ENCODE measurements at regions not wholly inside any gene's neighbourhood (a gene's known extent, or its start where the extent isn't known, plus 50 kb on each side); places are given as distances from the start of the nearest gene placed in this dataset.

DNA sequence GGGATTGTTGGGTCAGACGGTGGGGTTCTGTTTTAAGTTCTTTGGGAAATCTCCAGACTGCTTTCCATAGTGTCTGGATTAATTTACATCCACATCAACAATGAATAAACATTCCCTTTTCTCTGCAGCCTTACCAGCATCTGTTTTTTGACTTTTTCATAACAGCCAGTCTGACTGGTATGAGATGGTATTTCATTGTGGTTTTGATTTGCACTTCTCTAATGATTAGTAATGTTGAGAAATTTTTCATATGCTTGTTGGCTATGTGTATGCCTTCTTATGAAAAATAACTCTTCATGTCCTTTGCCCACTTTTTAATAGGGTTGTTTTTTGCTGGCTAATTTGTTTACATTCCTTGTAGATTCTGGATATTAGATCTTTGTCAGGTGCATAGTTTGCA is 140.8 kb upstream of the CNTN1 start:
- no peak for DNase-seq
- WGBS (ENCODE audit: insufficient coverage, low lambda C conversion rate), result no CpG with 5 or more reads among the region's 1 CpG
- no peaks in the 10 kb centered on the region for H3K36me3 ChIP-seq (ENCODE audit: control insufficient read depth, insufficient read depth, low read length)

DNA sequence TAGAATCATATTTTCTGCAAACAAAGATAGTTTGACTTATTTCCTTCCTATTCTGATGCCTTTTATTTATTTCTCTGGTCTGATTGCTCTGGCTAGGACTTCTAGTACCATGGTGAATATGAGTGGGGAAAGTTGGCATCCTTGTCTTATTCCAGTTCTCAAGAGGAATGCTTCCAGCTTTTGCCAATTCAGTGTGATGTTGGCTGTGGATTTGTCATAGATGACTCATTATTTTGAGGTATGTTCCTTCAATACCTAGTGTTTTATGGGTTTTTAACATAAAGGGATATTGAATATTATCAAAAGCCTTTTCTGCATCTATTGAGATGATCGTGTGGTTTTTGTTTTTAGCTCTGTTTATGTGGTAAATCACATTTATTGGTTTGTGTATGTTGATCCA is 139.4 kb upstream of the CNTN1 start:
- Histone ChIP-seq H3K27ac (ENCODE audit: low read length) (no peak overlapping the region), H3K27me3 (ENCODE audit: control insufficient read depth, insufficient read depth, low read length) (no peaks in the 10 kb centered on the region), H3K36me3 (ENCODE audit: control insufficient read depth, insufficient read depth, low read length) (no peaks in the 10 kb centered on the region), H3K9me3 (ENCODE audit: control insufficient read depth, low read depth, low read length) (no peaks in the 10 kb centered on the region), H3K4me3 (ENCODE audit: low read length) (no peak overlapping the region), H3K4me1 (ENCODE audit: control insufficient read depth, insufficient read depth, low read length) (no peaks in the 10 kb centered on the region)
- no CpG with 5 or more reads among the region's 1 CpG for WGBS (ENCODE audit: insufficient coverage, low lambda C conversion rate)
- no peak for DNase-seq

More for the DNA sequence above, 140.8 kb upstream of the CNTN1 start:
- Histone ChIP-seq H3K27ac (ENCODE audit: low read length) (no peak overlapping the region), H3K9me3 (ENCODE audit: control insufficient read depth, low read depth, low read length) (no peaks in the 10 kb centered on the region), H3K27me3 (ENCODE audit: control insufficient read depth, insufficient read depth, low read length) (no peaks in the 10 kb centered on the region), H3K4me3 (ENCODE audit: low read length) (no peak overlapping the region), H3K4me1 (ENCODE audit: control insufficient read depth, insufficient read depth, low read length) (no peaks in the 10 kb centered on the region)

DNA sequence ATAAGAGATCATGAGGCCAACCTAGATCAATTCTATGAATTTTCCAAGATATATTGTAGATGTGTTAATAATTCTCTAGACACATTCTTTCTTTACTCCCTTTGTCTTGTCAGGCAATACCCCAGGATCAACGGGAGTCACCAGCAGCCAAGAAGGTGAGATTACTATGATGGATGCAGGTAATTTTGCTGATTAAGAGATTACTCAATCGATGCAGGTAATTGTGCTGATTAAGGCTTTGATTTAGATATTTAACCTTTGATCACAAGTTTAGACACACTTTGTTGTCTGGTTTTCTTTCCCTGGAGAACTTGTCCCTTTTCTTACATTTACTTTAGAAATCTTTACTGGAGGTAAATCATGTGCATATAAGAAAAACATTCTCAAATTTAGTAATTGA is 134.3 kb upstream of the CNTN1 start:
- Histone ChIP-seq H3K4me3 (ENCODE audit: low read length) (no peak overlapping the region), H3K9me3 (ENCODE audit: control insufficient read depth, low read depth, low read length) (no peaks in the 10 kb centered on the region), H3K27ac (ENCODE audit: low read length) (no peak overlapping the region), H3K36me3 (ENCODE audit: control insufficient read depth, insufficient read depth, low read length) (no peaks in the 10 kb centered on the region), H3K27me3 (ENCODE audit: control insufficient read depth, insufficient read depth, low read length) (no peaks in the 10 kb centered on the region), H3K4me1 (ENCODE audit: control insufficient read depth, insufficient read depth, low read length) (no peaks in the 10 kb centered on the region)
- DNase-seq, result no peak
- WGBS (ENCODE audit: insufficient coverage, low lambda C conversion rate), result no CpG with 5 or more reads among the region's 2 CpGs

DNA sequence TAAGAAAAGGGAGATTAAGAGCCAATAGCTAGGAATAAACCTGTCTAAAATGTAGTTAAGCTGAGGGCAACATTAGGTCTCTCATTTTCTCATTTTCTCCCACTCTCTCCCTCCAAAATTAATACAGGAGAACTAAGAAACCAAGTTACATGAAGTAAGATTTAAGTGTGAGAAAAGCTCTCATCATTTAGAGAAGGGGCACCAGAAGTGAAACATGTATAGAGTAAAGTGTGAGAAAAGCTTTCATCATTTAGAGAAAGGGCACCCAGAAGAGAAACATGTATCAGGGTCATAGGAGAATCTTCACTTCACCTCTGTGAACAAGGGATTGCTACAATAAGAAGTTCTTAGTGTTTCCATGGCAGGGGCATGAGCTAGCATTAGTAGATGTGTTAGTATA is 132.4 kb upstream of the CNTN1 start:
- Histone ChIP-seq H3K36me3 (ENCODE audit: control insufficient read depth, insufficient read depth, low read length) (no peaks in the 10 kb centered on the region), H3K27ac (ENCODE audit: low read length) (no peak overlapping the region), H3K27me3 (ENCODE audit: control insufficient read depth, insufficient read depth, low read length) (no peaks in the 10 kb centered on the region), H3K4me1 (ENCODE audit: control insufficient read depth, insufficient read depth, low read length) (no peaks in the 10 kb centered on the region), H3K9me3 (ENCODE audit: control insufficient read depth, low read depth, low read length) (no peaks in the 10 kb centered on the region), H3K4me3 (ENCODE audit: low read length) (no peak overlapping the region)
- no peak for DNase-seq

DNA sequence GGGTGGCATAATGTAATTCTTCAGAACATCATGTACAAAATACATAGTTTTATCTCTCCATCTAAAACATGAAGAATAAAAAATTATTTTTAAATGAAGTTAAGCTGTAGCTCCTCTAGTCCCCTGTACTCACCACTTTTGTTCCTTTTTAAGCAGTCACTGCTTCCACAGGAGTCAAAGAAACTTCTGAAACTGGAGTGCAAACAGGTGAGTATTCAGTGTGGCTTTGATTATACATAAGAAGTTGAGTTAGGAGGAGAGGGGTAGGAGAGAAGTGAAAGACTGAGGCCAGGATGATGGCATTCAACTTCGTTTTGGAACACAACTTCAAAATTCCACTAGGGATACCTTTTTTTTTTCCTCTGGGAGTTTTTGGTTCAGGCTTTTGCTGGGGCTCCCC is 131.4 kb upstream of the CNTN1 start:
- no peaks in the 10 kb centered on the region for H3K27me3 ChIP-seq (ENCODE audit: control insufficient read depth, insufficient read depth, low read length)
- DNase-seq, result no peak
- no peaks in the 10 kb centered on the region for H3K4me1 ChIP-seq (ENCODE audit: control insufficient read depth, insufficient read depth, low read length)
- 83% methylated on average over 1 of the region's 1 CpG for WGBS (ENCODE audit: insufficient coverage, low lambda C conversion rate)
- no peaks in the 10 kb centered on the region for H3K36me3 ChIP-seq (ENCODE audit: control insufficient read depth, insufficient read depth, low read length)
- no peak overlapping the region for H3K27ac ChIP-seq (ENCODE audit: low read length)
- no peaks in the 10 kb centered on the region for H3K9me3 ChIP-seq (ENCODE audit: control insufficient read depth, low read depth, low read length)
- no peak overlapping the region for H3K4me3 ChIP-seq (ENCODE audit: low read length)

DNA sequence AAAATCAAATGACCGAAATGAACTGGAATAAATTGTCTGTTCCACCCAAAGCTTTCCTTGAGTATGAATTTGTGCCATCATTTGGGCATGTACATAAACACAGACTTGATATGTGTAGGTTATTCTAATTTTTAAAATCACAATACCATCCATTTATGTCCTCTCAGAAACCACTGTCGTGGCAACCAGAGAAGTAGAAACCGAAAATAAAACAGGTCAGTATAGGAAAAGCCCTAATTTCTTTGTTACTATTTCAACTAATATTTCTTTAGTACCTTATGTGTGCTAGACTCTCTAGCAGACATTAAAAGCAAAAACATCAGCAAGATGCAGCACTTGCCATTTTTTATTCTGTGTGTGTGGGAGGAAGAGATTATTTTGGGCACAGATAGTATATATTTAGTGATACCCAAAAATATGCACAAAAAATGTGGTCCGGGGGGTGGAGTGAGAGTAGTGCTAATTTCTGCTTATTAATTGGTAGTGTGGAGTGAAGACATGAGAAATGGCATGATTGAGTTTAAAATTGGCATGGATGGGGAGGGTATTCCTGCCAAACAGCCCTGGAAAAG is 130.8 kb upstream of the CNTN1 start:
- H3K9me3 ChIP-seq (ENCODE audit: control insufficient read depth, low read depth, low read length), result no peaks in the 10 kb centered on the region
- H3K4me3 ChIP-seq (ENCODE audit: low read length), result no peak overlapping the region
- H3K36me3 ChIP-seq (ENCODE audit: control insufficient read depth, insufficient read depth, low read length), result no peaks in the 10 kb centered on the region
- WGBS (ENCODE audit: insufficient coverage, low lambda C conversion rate), result 67% methylated on average over 1 of the region's 4 CpGs
- no peaks in the 10 kb centered on the region for H3K27me3 ChIP-seq (ENCODE audit: control insufficient read depth, insufficient read depth, low read length)
- no peak overlapping the region for H3K27ac ChIP-seq (ENCODE audit: low read length)
- no peak for DNase-seq
- no peaks in the 10 kb centered on the region for H3K4me1 ChIP-seq (ENCODE audit: control insufficient read depth, insufficient read depth, low read length)

DNA sequence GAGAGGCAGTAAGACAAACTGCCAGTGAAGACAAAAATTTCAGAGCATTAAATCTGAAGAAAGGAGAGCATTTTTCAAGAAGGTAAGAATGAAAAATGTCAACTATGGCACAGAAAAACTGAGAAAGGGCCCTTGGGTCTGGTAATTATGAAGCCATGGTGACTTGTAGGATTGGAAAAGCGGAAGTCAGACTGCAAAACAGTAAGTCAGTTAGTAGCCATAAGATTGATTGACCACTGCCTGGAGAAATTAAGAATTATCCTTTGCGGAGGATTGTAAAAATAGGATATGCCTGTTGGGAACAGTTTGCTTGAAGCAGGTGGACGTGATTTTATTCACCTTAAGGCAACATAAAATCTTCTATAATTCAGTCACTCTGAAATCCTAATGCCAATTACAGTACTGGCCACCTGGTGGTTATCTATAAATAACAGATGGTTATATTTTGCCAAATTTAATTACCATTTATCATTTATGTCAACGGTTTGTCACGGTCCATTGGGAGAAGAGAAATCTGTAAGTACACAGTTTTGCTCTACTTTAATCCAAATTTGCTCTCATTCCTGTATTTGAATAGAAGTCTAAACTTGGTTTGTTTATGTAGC is 127.1 kb upstream of the CNTN1 start:
- Histone ChIP-seq H3K27me3 (ENCODE audit: control insufficient read depth, insufficient read depth, low read length) (no peaks in the 10 kb centered on the region), H3K4me1 (ENCODE audit: control insufficient read depth, insufficient read depth, low read length) (no peaks in the 10 kb centered on the region), H3K36me3 (ENCODE audit: control insufficient read depth, insufficient read depth, low read length) (no peaks in the 10 kb centered on the region), H3K9me3 (ENCODE audit: control insufficient read depth, low read depth, low read length) (no peaks in the 10 kb centered on the region), H3K4me3 (ENCODE audit: low read length) (no peak overlapping the region), H3K27ac (ENCODE audit: low read length) (no peak overlapping the region)
- DNase-seq, result no peak
- WGBS (ENCODE audit: insufficient coverage, low lambda C conversion rate), result 100% methylated on average over 1 of the region's 5 CpGs

DNA sequence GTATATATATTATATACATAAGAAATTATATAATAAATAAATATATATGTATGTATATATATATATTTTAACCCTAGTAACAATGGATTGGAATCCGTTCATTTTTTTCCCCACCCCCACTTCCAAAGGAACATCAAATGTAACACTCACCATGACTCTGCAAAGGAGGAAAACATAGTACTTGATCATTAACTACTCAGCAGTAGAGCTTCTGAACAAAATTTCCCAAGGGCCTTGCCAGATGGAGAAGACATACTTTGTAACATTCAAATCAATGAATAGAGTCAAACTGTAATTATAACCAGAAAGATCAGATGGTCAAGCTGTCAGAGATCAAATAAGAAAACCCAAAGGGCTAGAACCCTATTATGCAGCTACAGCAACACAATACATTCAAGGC is 126.0 kb upstream of the CNTN1 start:
- no peaks in the 10 kb centered on the region for H3K36me3 ChIP-seq (ENCODE audit: control insufficient read depth, insufficient read depth, low read length)
- no CpG with 5 or more reads among the region's 1 CpG for WGBS (ENCODE audit: insufficient coverage, low lambda C conversion rate)
- no peaks in the 10 kb centered on the region for H3K9me3 ChIP-seq (ENCODE audit: control insufficient read depth, low read depth, low read length)

DNA sequence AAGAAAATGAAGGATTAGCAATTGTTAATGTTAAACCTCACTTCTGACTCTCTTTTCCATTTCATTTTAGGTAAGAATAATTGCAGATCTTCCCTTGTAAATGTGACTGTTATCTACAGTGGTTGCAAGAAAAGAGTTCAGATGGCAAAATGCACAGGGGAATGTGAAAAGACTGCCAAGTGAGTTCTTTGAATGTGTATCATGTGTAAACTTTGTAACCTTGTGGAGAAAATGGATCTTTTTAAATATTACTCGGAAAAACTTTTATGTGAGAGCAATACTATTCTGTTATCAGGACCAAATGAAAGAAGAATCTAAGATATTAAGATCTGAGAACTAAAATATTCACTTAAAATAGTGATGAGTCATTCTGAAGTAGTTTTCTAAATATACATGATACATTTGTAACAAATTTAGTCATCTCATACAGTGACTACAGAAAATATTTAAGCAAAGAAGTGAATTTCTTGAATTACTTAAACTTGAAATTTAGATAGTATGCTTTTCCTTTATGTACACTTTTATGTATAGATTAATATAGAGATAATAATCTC is 122.5 kb upstream of the CNTN1 start:
- Histone ChIP-seq H3K9me3 (ENCODE audit: control insufficient read depth, low read depth, low read length) (no peaks in the 10 kb centered on the region), H3K27ac (ENCODE audit: low read length) (no peak overlapping the region), H3K27me3 (ENCODE audit: control insufficient read depth, insufficient read depth, low read length) (no peaks in the 10 kb centered on the region), H3K4me3 (ENCODE audit: low read length) (no peak overlapping the region), H3K4me1 (ENCODE audit: control insufficient read depth, insufficient read depth, low read length) (no peaks in the 10 kb centered on the region), H3K36me3 (ENCODE audit: control insufficient read depth, insufficient read depth, low read length) (no peaks in the 10 kb centered on the region)
- WGBS (ENCODE audit: insufficient coverage, low lambda C conversion rate), result 60% methylated on average over 1 of the region's 1 CpG
- DNase-seq, result no peak

More for the DNA sequence above, 126.0 kb upstream of the CNTN1 start:
- Histone ChIP-seq H3K4me3 (ENCODE audit: low read length) (no peak overlapping the region), H3K27ac (ENCODE audit: low read length) (no peak overlapping the region), H3K4me1 (ENCODE audit: control insufficient read depth, insufficient read depth, low read length) (no peaks in the 10 kb centered on the region), H3K27me3 (ENCODE audit: control insufficient read depth, insufficient read depth, low read length) (no peaks in the 10 kb centered on the region)
- DNase-seq, result no peak

DNA sequence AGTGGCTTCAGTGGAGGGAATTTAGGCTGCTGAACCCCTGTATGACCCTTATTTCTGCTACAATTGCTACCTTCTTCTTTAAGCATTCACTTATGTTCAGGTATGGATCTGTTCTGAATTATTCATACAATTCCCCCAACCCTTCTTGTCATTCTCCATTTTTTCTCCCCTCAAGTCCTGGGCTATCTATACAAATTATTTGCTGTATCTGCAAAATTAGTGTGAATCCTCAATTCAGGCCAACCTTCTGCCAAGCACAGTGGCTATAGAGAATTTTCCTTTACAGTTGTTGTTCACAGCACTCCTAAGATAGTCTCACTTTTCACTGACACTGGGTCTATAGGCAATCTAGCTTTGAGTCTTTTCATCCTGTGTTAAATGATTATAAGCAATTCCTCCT is 119.2 kb upstream of the CNTN1 start:
- H3K36me3 ChIP-seq (ENCODE audit: control insufficient read depth, insufficient read depth, low read length), result no peaks in the 10 kb centered on the region
- no peaks in the 10 kb centered on the region for H3K9me3 ChIP-seq (ENCODE audit: control insufficient read depth, low read depth, low read length)
- no peak for DNase-seq
- no peak overlapping the region for H3K4me3 ChIP-seq (ENCODE audit: low read length)
- no peak overlapping the region for H3K27ac ChIP-seq (ENCODE audit: low read length)
- no peaks in the 10 kb centered on the region for H3K4me1 ChIP-seq (ENCODE audit: control insufficient read depth, insufficient read depth, low read length)
- H3K27me3 ChIP-seq (ENCODE audit: control insufficient read depth, insufficient read depth, low read length), result no peaks in the 10 kb centered on the region

DNA sequence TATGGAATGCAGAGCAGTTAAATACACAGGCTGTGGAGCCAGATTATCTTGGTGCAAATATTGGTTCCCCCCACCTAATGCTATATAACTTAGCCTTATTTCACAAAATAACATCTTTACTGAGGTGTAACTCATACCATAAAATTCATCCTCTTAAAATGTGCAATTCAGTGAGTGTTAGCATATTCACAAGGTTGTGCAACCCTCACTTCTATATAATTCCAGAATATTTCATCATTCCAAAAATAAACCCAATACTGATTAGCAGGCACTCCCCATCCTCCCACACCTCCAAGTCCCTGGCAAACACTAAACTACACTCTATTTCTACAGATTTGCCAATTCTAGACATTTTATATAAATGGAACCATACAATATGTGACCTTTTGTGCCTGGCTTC is 116.3 kb upstream of the CNTN1 start:
- Histone ChIP-seq H3K4me3 (ENCODE audit: low read length) (no peak overlapping the region), H3K27me3 (ENCODE audit: control insufficient read depth, insufficient read depth, low read length) (no peaks in the 10 kb centered on the region), H3K4me1 (ENCODE audit: control insufficient read depth, insufficient read depth, low read length) (no peaks in the 10 kb centered on the region), H3K36me3 (ENCODE audit: control insufficient read depth, insufficient read depth, low read length) (no peaks in the 10 kb centered on the region), H3K9me3 (ENCODE audit: control insufficient read depth, low read depth, low read length) (no peaks in the 10 kb centered on the region), H3K27ac (ENCODE audit: low read length) (no peak overlapping the region)
- no peak for DNase-seq
